Activated CD8-positive, alpha-beta T cell treated with anti-CD3 and anti-CD28 coated beads, Interleukin-2, amount 10 ng/mL, durations not matched to agents 7 days and 5 days (primary cell): ENCODE measurements at regions not wholly inside any gene's neighbourhood (a gene's known extent, or its start where the extent isn't known, plus 50 kb on each side); places are given as distances from the start of the nearest gene placed in this dataset.
"Not testable (repeated sequence)": the region's sequence is repeated elsewhere in the genome, so short reads cannot be mapped to it uniquely, and the experiment has no call there.

Source experiments
- ATAC-seq: fragments of 150-1000 bp; cut with Tn5 transposase; one replicate; pipeline ENCODE4 v1.10.0; 2021; ENCODE audit warnings: moderate library complexity
- CTCF ChIA-PET: fragments of 350-600 bp; sonication (Branson Sonifier 250); formaldehyde crosslinking; loops from one replicate; lab custom pipeline; 2021; ENCODE audit warnings: antibody characterized with exemption; lab: Charles Lee
- POLR2A ChIA-PET: fragments of 350-600 bp; sonication (Branson Sonifier 250); formaldehyde crosslinking; loops from one replicate; lab custom pipeline; 2021; ENCODE audit warnings: antibody characterized with exemption; lab: Charles Lee
- DNase-seq: peaks from one replicate; pipeline ENCODE4 v3.0.0-alpha.2; 2020
- H3K27ac Mint-ChIP-seq: one replicate; pipeline ENCODE4 v1.8.0; 2021; ENCODE audit warnings: mild to moderate bottlenecking, mixed read lengths
- H3K27me3 Mint-ChIP-seq: one replicate; pipeline ENCODE4 v1.8.0; 2021; ENCODE audit warnings: low read depth, mixed read lengths
- H3K36me3 Mint-ChIP-seq: one replicate; pipeline ENCODE4 v1.8.0; 2021; ENCODE audit warnings: low read depth, mixed read lengths
- H3K4me1 Mint-ChIP-seq: one replicate; pipeline ENCODE4 v1.8.0; 2021; ENCODE audit warnings: low read depth, mixed read lengths
- H3K4me3 Mint-ChIP-seq: one replicate; pipeline ENCODE4 v1.8.0; 2021; ENCODE audit warnings: mild to moderate bottlenecking, mixed read lengths
- H3K9me3 Mint-ChIP-seq: one replicate; pipeline ENCODE4 v1.8.0; 2022; ENCODE audit warnings: mixed read lengths; ENCODE audit not compliant: insufficient read depth

GRCh38 chr4:188993871-188994270, 854.6 kb downstream of the TRIML1 start:
- Mint-ChIP-seq H3K4me1 (no peaks in the 10 kb centered on the region), H3K4me3 (no peak overlapping the region), H3K36me3 (no peaks in the 10 kb centered on the region), H3K27ac (no peak overlapping the region), H3K9me3 (peaks cover 20% of the 10 kb centered on the region), H3K27me3 (no peaks in the 10 kb centered on the region)
- ChIA-PET CTCF (no interaction called here), POLR2A (no interaction called here)
- ATAC-seq (no peak), DNase-seq (no peak)

- Mint-ChIP-seq H3K36me3 (no peaks in the 10 kb centered on the region), H3K27me3 (no peaks in the 10 kb centered on the region)
- POLR2A ChIA-PET = no interaction called here
Measured at GRCh38 chr4:189001283-189001970, 862.2 kb downstream of the TRIML1 start.

GRCh38 chr4:189001971-189002450, 862.8 kb downstream of the TRIML1 start:
- ATAC-seq (no peak), DNase-seq (no peak)
- ChIA-PET POLR2A (no interaction called here), CTCF (no interaction called here)
- Mint-ChIP-seq H3K4me3 (no peak overlapping the region), H3K27ac (no peak overlapping the region), H3K27me3 (no peaks in the 10 kb centered on the region), H3K4me1 (no peaks in the 10 kb centered on the region), H3K9me3 (peaks cover 16% of the 10 kb centered on the region), H3K36me3 (no peaks in the 10 kb centered on the region)

More at GRCh38 chr4:189001283-189001970, 862.2 kb downstream of the TRIML1 start:
- no peak overlapping the region for H3K27ac Mint-ChIP-seq
- no peaks in the 10 kb centered on the region for H3K4me1 Mint-ChIP-seq
- peaks cover 16% of the 10 kb centered on the region for H3K9me3 Mint-ChIP-seq
- CTCF ChIA-PET = no interaction called here
- no peak for ATAC-seq
- DNase-seq = no peak
- no peak overlapping the region for H3K4me3 Mint-ChIP-seq

- Mint-ChIP-seq H3K9me3 (peaks cover 16% of the 10 kb centered on the region), H3K4me3 (no peak overlapping the region), H3K27ac (no peak overlapping the region), H3K4me1 (no peaks in the 10 kb centered on the region), H3K36me3 (no peaks in the 10 kb centered on the region), H3K27me3 (no peaks in the 10 kb centered on the region)
- ATAC-seq (no peak), DNase-seq (no peak)
- ChIA-PET POLR2A (no interaction called here), CTCF (no interaction called here)
Measured at GRCh38 chr4:189002475-189002874, 863.2 kb downstream of the TRIML1 start.

- ATAC-seq, H3K4me1 Mint-ChIP-seq, H3K4me3 Mint-ChIP-seq, H3K27me3 Mint-ChIP-seq, DNase-seq, H3K36me3 Mint-ChIP-seq, POLR2A ChIA-PET, H3K27ac Mint-ChIP-seq, CTCF ChIA-PET: not testable (repeated sequence)
- peaks cover 18% of the 10 kb centered on the region for H3K9me3 Mint-ChIP-seq
Measured at GRCh38 chr4:189010452-189011217, 871.4 kb downstream of the TRIML1 start.

- ATAC-seq (no peak), DNase-seq (no peak)
- Mint-ChIP-seq H3K27me3 (no peaks in the 10 kb centered on the region), H3K27ac (no peak overlapping the region), H3K4me3 (no peak overlapping the region), H3K4me1 (no peaks in the 10 kb centered on the region), H3K9me3 (no peaks in the 10 kb centered on the region), H3K36me3 (no peaks in the 10 kb centered on the region)
- POLR2A ChIA-PET = no interaction called here
- CTCF ChIA-PET = no interaction called here
Measured at GRCh38 chr4:189021831-189022230, 882.6 kb downstream of the TRIML1 start.

GRCh38 chr4:189022440-189023035, 883.3 kb downstream of the TRIML1 start:
- H3K27ac Mint-ChIP-seq = no peak overlapping the region
- ChIA-PET POLR2A (no interaction called here), CTCF (no interaction called here)
- no peaks in the 10 kb centered on the region for H3K9me3 Mint-ChIP-seq
- no peaks in the 10 kb centered on the region for H3K36me3 Mint-ChIP-seq
- H3K27me3 Mint-ChIP-seq = no peaks in the 10 kb centered on the region
- no peak for DNase-seq
- ATAC-seq = no peak
- no peak overlapping the region for H3K4me3 Mint-ChIP-seq
- H3K4me1 Mint-ChIP-seq = no peaks in the 10 kb centered on the region

- DNase-seq = no peak
- H3K36me3 Mint-ChIP-seq = no peaks in the 10 kb centered on the region
- POLR2A ChIA-PET = no interaction called here
- H3K27me3 Mint-ChIP-seq = no peaks in the 10 kb centered on the region
- no peak overlapping the region for H3K27ac Mint-ChIP-seq
- CTCF ChIA-PET = no interaction called here
- ATAC-seq = no peak
- H3K4me3 Mint-ChIP-seq = no peak overlapping the region
- H3K9me3 Mint-ChIP-seq = no peaks in the 10 kb centered on the region
- H3K4me1 Mint-ChIP-seq = no peaks in the 10 kb centered on the region
Measured at GRCh38 chr4:189029976-189030504, 890.8 kb downstream of the TRIML1 start.

- ChIA-PET POLR2A (no interaction called here), CTCF (no interaction called here)
- H3K36me3 Mint-ChIP-seq = no peaks in the 10 kb centered on the region
- no peaks in the 10 kb centered on the region for H3K27me3 Mint-ChIP-seq
- H3K9me3 Mint-ChIP-seq = no peaks in the 10 kb centered on the region
- H3K27ac Mint-ChIP-seq = no peak overlapping the region
- ATAC-seq = no peak
- no peaks in the 10 kb centered on the region for H3K4me1 Mint-ChIP-seq
- no peak for DNase-seq
- H3K4me3 Mint-ChIP-seq = no peak overlapping the region
Measured at GRCh38 chr4:189032606-189033338, 893.5 kb downstream of the TRIML1 start.

GRCh38 chr4:189033801-189034347, 894.6 kb downstream of the TRIML1 start:
- no peaks in the 10 kb centered on the region for H3K27me3 Mint-ChIP-seq
- H3K4me3 Mint-ChIP-seq = no peak overlapping the region
- ChIA-PET CTCF (no interaction called here), POLR2A (no interaction called here)
- no peaks in the 10 kb centered on the region for H3K36me3 Mint-ChIP-seq
- H3K27ac Mint-ChIP-seq = no peak overlapping the region
- ATAC-seq = no peak
- no peaks in the 10 kb centered on the region for H3K9me3 Mint-ChIP-seq
- no peaks in the 10 kb centered on the region for H3K4me1 Mint-ChIP-seq
- DNase-seq = no peak

- Mint-ChIP-seq H3K4me1 (no peaks in the 10 kb centered on the region), H3K9me3 (no peaks in the 10 kb centered on the region), H3K4me3 (no peak overlapping the region), H3K36me3 (no peaks in the 10 kb centered on the region), H3K27ac (no peak overlapping the region), H3K27me3 (no peaks in the 10 kb centered on the region)
- ChIA-PET CTCF (no interaction called here), POLR2A (no interaction called here)
- DNase-seq (no peak), ATAC-seq (no peak)
Measured at GRCh38 chr4:189035091-189035490, 895.9 kb downstream of the TRIML1 start.
